ENCODE measurements at regions not wholly inside any gene's neighbourhood (a gene's known extent, or its start where the extent isn't known, plus 50 kb on each side); places are given as distances from the start of the nearest gene placed in this dataset.

GRCh38 chr3:34872406-34872805 lies 766.9 kb upstream of the ARPP21 start:
- 94 to 97% methylated on average over 7 of the region's 7 CpGs for WGBS, 2 donors
- H3K36me3 ChIP-seq (ENCODE audit: low read depth, missing control alignments), result no peaks in the 10 kb centered on the region
- intact Hi-C loops (cut with DNase I; ENCODE audit: low total_unique reads), result no loop called here
- no peak overlapping the region for H3K4me3 ChIP-seq
- H3K27me3 ChIP-seq, result no peaks in the 10 kb centered on the region
- TF ChIP-seq CTCF (IDR thresholded peaks at IDR 0.05) (no peak), POLR2A (IDR thresholded peaks at IDR 0.05) (no peak)
- H3K9me3 ChIP-seq, result no peaks in the 10 kb centered on the region
- no peak overlapping the region for H3K27ac ChIP-seq
- DNase-seq, result no peak
- H3K4me1 ChIP-seq, result no peaks in the 10 kb centered on the region

- TF ChIP-seq POLR2A (IDR thresholded peaks at IDR 0.05) (no peak), CTCF (IDR thresholded peaks at IDR 0.05) (no peak)
These were observed 762.3 kb upstream of the ARPP21 start for GRCh38 chr3:34876997-34877396.

GRCh38 chr3:34878488-34878887 lies 760.8 kb upstream of the ARPP21 start:
- no peak overlapping the region for H3K4me3 ChIP-seq
- WGBS, 2 donors, result 96 to 98% methylated on average over 1 of the region's 1 CpG
- H3K27ac ChIP-seq, result no peak overlapping the region
- TF ChIP-seq POLR2A (IDR thresholded peaks at IDR 0.05), result no peak
- no peak for TF ChIP-seq CTCF (IDR thresholded peaks at IDR 0.05)
- H3K4me1 ChIP-seq, result no peaks in the 10 kb centered on the region
- H3K36me3 ChIP-seq (ENCODE audit: low read depth, missing control alignments), result no peaks in the 10 kb centered on the region
- no peak for DNase-seq
- intact Hi-C loops (cut with DNase I; ENCODE audit: low total_unique reads), result no loop called here
- no peaks in the 10 kb centered on the region for H3K9me3 ChIP-seq
- H3K27me3 ChIP-seq, result no peaks in the 10 kb centered on the region

More at GRCh38 chr3:34876997-34877396, 762.3 kb upstream of the ARPP21 start:
- Histone ChIP-seq H3K36me3 (ENCODE audit: low read depth, missing control alignments) (no peaks in the 10 kb centered on the region), H3K4me3 (no peak overlapping the region), H3K9me3 (no peaks in the 10 kb centered on the region), H3K27me3 (no peaks in the 10 kb centered on the region), H3K27ac (no peak overlapping the region), H3K4me1 (no peaks in the 10 kb centered on the region)
- intact Hi-C loops (cut with DNase I; ENCODE audit: low total_unique reads), result no loop called here
- DNase-seq, result no peak

- no peak for TF ChIP-seq POLR2A (IDR thresholded peaks at IDR 0.05)
- TF ChIP-seq CTCF (IDR thresholded peaks at IDR 0.05), result no peak
- intact Hi-C loops (cut with DNase I; ENCODE audit: low total_unique reads), result no loop called here
- Histone ChIP-seq H3K27me3 (no peaks in the 10 kb centered on the region), H3K4me1 (no peaks in the 10 kb centered on the region), H3K4me3 (no peak overlapping the region), H3K27ac (no peak overlapping the region), H3K36me3 (ENCODE audit: low read depth, missing control alignments) (no peaks in the 10 kb centered on the region), H3K9me3 (no peaks in the 10 kb centered on the region)
- 49 to 57% methylated on average over 1 of the region's 1 CpG for WGBS, 2 donors
- DNase-seq, result no peak
These were observed 758.3 kb upstream of the ARPP21 start for GRCh38 chr3:34881026-34881425.

GRCh38 chr3:34882764-34883163 lies 756.6 kb upstream of the ARPP21 start:
- Histone ChIP-seq H3K4me1 (no peaks in the 10 kb centered on the region), H3K9me3 (no peaks in the 10 kb centered on the region), H3K27ac (no peak overlapping the region), H3K4me3 (no peak overlapping the region), H3K27me3 (no peaks in the 10 kb centered on the region), H3K36me3 (ENCODE audit: low read depth, missing control alignments) (no peaks in the 10 kb centered on the region)
- intact Hi-C loops (cut with DNase I; ENCODE audit: low total_unique reads), result no loop called here
- DNase-seq, result no peak
- 80 to 82% methylated on average over 2 of the region's 2 CpGs for WGBS, 2 donors
- TF ChIP-seq POLR2A (IDR thresholded peaks at IDR 0.05) (no peak), CTCF (IDR thresholded peaks at IDR 0.05) (no peak)
